IPS-15b (cell line): ENCODE measurements at regions not wholly inside any gene's neighbourhood (a gene's known extent, or its start where the extent isn't known, plus 50 kb on each side); places are given as distances from the start of the nearest gene placed in this dataset.
"Not testable (repeated sequence)": the region's sequence is repeated elsewhere in the genome, so short reads cannot be mapped to it uniquely, and the experiment has no call there.

Source experiments
- H3K27me3 ChIP-seq: one replicate; pipeline ENCODE4 v1.6.1; 2013; ENCODE audit warnings: low read length; ENCODE audit not compliant: control insufficient read depth, insufficient read depth
- H3K36me3 ChIP-seq: one replicate; pipeline ENCODE4 v1.6.1; 2013; ENCODE audit warnings: low read length; ENCODE audit not compliant: control insufficient read depth, insufficient read depth
- H3K4me1 ChIP-seq: one replicate; pipeline ENCODE4 v1.6.1; 2013; ENCODE audit warnings: mild to moderate bottlenecking, low read length; ENCODE audit not compliant: control insufficient read depth, insufficient read depth
- H3K4me3 ChIP-seq: one replicate; pipeline ENCODE4 v1.5.1; 2013; ENCODE audit warnings: low read depth, low read length
- H3K9ac ChIP-seq: one replicate; pipeline ENCODE4 v1.6.1; 2013; ENCODE audit warnings: low read depth, mild to moderate bottlenecking, low read length
- H3K9me3 ChIP-seq: one replicate; pipeline ENCODE4 v1.6.1; 2013; ENCODE audit warnings: mild to moderate bottlenecking, low read length; ENCODE audit not compliant: control insufficient read depth, insufficient read depth

GRCh38 chrX:93346309-93346708 is 327.1 kb downstream of the NAP1L3 start:
- no peak overlapping the region for H3K4me3 ChIP-seq
- H3K4me1 ChIP-seq: peaks cover 4% of the 10 kb centered on the region
- H3K27me3 ChIP-seq: no peaks in the 10 kb centered on the region
- no peaks in the 10 kb centered on the region for H3K9me3 ChIP-seq
- no peak overlapping the region for H3K9ac ChIP-seq
- H3K36me3 ChIP-seq: no peaks in the 10 kb centered on the region

GRCh38 chrX:93344287-93344686 is 329.1 kb downstream of the NAP1L3 start:
- H3K4me3 ChIP-seq, H3K4me1 ChIP-seq, H3K36me3 ChIP-seq, H3K9ac ChIP-seq, H3K9me3 ChIP-seq, H3K27me3 ChIP-seq: not testable (repeated sequence)

GRCh38 chrX:93332329-93332728 is 341.0 kb downstream of the NAP1L3 start:
- H3K36me3 ChIP-seq: no peaks in the 10 kb centered on the region
- H3K4me1 ChIP-seq: no peaks in the 10 kb centered on the region
- no peak overlapping the region for H3K4me3 ChIP-seq
- no peaks in the 10 kb centered on the region for H3K9me3 ChIP-seq
- no peak overlapping the region for H3K9ac ChIP-seq
- no peaks in the 10 kb centered on the region for H3K27me3 ChIP-seq

DNA sequence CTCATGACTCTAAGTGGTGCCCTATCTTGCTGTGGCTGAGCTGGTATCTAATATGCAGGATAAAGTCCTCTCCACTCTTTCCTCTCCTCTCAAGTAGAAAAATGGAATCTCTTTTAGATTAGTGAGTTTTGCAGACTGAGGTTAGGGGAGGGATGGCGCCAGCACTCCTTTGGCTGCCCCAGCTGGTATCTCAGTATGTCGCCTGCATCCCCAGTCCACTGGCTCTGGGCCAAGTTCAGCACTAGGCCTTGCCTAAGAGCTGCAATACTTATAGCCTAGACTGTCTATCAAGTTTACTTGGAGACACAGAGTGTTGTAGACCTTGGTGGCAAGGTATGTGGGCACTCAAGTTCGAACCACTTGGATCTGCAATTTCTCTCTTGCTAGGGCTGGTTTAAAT is 351.3 kb downstream of the NAP1L3 start:
- no peaks in the 10 kb centered on the region for H3K9me3 ChIP-seq
- H3K36me3 ChIP-seq: no peaks in the 10 kb centered on the region
- H3K4me3 ChIP-seq: no peak overlapping the region
- H3K27me3 ChIP-seq: no peaks in the 10 kb centered on the region
- no peak overlapping the region for H3K9ac ChIP-seq
- H3K4me1 ChIP-seq: peaks cover 3% of the 10 kb centered on the region

- Histone ChIP-seq H3K9ac (no peak overlapping the region), H3K9me3 (no peaks in the 10 kb centered on the region), H3K36me3 (no peaks in the 10 kb centered on the region), H3K4me1 (peaks cover 3% of the 10 kb centered on the region), H3K4me3 (peak overlapping the region; percentile 30), H3K27me3 (no peaks in the 10 kb centered on the region)
These were observed 353.8 kb downstream of the NAP1L3 start for GRCh38 chrX:93319609-93320008.
